Activated CD4-positive, alpha-beta T cell treated with anti-CD3 and anti-CD28 coated beads, Interleukin-2, Interleukin-6, amounts not matched to agents 100 ng/mL and 50 ng/mL, durations not matched to agents 16 hours and 8 hours (primary cell): ENCODE measurements at regions not wholly inside any gene's neighbourhood (a gene's known extent, or its start where the extent isn't known, plus 50 kb on each side); places are given as distances from the start of the nearest gene placed in this dataset.
A peak's percentile ranks its signal among the peaks of the same experiment; 100 is the strongest.
"Not testable (repeated sequence)": the region's sequence is repeated elsewhere in the genome, so short reads cannot be mapped to it uniquely, and the experiment has no call there.

Experiments used
- DNase-seq: peaks from one replicate; pipeline ENCODE4 v3.0.0-alpha.2; 2020

- DNase-seq = no peak
Observed at GRCh38 chr5:63553073-63553472, 409.2 kb downstream of the HTR1A start.

- DNase-seq = no peak
Observed at GRCh38 chr5:63535840-63536602, 426.2 kb downstream of the HTR1A start.

DNA sequence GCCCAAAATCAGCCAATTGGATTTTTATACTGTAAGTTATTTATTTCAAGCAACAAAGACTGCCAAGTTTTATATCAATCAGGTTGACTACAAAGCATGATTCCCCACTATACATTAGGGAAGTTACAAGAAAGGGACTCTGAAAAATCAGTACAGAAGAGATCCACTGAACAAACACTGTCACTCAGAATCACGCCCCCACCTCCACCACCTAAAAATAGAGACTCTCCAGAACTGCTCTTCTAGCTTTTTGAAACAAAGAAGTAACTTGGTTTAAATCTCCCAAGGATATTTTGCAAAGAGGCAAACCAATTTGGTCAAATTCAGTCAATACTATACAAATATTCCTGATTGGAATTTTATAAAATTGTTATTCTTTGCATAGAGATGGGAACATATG is 438.0 kb downstream of the HTR1A start:
- no peak for DNase-seq

GRCh38 chr5:63516006-63516405 is 446.2 kb downstream of the HTR1A start:
- no peak for DNase-seq

- DNase-seq = no peak
Observed at GRCh38 chr5:63500242-63500641, 462.0 kb downstream of the HTR1A start.

GRCh38 chr5:63495225-63495624 is 467.0 kb downstream of the HTR1A start:
- no peak for DNase-seq

DNA sequence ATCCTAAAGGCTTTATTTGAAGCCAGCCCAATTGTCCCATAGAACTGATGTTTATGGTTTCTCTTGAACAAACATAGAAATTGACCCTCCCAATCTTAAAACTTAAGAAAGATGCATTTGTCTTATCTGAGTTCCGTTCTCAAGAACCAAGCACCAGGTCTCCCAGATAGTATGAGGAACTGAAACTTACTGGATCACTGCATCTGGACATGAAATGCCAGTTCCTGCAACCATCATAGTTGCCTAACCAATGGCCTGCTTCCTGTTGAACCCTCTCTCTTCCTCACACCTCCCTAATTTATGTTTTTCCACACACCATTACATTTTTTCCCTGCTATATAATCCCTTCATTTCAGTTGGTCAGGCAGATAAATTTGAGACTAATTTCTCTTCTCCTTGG is 478.9 kb downstream of the HTR1A start:
- no peak for DNase-seq

GRCh38 chr5:63473335-63473967 is 488.8 kb downstream of the HTR1A start:
- no peak for DNase-seq

DNA sequence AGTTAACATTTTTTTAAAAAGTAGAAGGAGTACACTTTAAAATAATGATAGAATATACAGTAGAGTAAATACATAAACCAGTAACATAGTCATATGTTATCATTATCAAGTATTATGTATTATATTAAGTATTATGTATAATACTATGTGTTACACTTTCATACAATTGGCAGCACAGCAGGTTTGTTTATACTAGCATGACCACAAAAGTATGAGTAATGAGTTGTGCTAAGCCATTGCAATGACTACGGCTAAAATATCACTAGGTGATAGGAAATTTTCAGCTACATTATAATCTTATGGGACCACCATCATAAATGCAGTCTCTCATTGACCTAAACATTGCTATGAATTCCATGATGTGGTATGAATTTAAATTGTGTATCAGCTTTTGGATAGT is 506.0 kb downstream of the HTR1A start:
- DNase-seq = no peak

DNA sequence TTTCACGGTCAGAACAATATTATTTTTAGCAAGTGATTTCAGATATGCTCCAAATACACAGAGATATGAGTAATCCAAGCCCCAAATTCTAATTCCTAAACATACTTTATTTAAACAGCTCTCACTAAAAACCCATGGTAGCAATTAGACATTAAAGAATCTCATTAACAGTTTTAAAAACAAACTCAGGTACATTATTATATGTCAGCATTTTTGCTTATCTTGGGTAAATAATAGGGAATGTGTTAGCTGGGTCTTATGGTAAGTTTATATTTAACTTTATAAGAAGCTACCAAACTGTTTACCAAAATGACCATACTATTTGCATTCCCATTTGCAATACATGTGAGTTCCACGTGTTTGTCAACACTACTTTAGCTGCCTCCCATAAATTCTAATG is 511.1 kb downstream of the HTR1A start:
- no peak for DNase-seq

GRCh38 chr5:63439537-63439936 is 522.7 kb downstream of the HTR1A start:
- DNase-seq = no peak

DNA sequence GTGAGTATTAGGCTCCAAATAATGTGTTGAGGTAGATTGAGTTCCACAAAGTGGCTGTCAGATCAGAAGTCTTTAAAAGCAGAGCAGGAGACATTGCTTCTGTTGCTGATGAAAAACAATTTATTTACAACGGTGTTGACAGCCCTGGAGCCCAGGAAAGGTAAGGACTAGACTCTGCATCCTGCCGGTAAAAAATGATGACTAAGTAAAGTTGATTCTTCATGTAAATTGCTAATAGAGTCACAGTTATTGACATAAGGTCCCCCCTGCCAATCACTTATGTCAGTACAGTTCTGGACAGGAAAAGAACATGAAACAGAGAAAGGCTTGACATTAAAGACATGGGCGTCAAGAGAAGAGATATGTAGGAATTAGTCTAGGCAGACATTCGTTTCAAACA is 552.5 kb downstream of the HTR1A start:
- DNase-seq = no peak

DNA sequence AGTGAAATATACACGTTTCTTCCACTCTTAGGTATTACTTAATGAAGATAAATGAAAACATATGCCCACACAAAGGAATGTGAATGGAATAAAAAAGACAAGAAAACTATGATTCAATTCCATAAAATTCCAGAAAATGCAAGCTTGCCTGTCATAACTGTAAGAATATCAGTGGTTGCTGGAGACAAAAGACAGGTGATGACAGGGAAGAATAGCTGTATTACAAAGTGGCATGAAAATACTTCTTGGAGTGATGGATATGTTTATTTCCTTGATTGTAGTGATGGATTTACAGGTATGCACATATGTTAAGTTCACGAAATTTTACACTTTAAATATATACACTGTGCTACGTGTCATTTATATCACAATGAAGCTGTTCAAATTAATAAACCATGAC is 553.3 kb downstream of the HTR1A start:
- DNase-seq = no peak

DNA sequence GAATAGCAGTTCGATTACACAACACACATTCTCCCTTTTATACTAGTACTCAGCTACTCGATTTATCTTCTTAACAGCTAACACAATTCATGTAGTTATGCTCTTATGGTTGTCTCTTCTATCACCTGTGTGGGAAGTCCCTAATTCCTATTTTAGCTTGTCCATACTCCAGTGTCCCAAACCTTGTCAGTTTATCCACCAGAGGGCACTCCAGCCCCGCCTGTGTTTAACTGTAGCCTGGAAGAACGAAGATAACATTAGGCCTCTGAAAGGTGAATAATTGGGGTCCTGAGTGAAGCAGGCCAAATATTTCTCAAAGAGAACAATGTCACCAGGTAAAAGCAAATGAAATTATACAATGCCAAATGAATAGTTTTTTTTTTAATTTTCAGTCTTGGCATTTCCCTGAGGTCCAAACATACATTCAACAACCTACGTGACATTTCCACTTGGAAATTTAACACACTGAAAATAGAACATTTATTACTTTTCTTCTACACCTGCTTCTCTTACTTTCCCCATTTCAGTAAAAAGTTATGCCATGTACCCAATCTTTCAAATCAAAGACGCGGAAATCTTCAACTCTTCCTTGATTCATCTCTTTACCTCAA is 560.7 kb downstream of the HTR1A start:
- peak; percentile 60 for DNase-seq

- DNase-seq = no peak
Observed at GRCh38 chr5:63400079-63400478, 562.2 kb downstream of the HTR1A start.

DNA sequence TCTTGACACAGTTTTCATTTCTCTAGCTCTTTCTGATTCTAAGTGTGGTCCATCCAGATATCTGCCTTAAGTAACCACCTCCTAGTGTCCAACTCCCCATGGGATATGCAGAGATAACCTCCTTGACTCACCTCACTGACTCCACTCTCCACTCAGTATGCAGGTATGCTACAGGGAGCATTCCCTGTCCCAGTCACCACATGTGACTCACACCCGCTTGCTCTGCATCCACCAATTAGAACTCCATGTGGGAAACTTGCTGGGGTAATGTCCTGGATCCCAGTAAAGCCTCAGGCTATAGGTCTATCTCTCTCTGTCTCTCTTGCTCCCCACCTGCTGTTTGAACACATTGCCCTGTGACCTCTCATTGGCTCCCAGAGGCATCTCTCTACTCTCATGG is 563.9 kb downstream of the HTR1A start:
- DNase-seq = no peak

DNA sequence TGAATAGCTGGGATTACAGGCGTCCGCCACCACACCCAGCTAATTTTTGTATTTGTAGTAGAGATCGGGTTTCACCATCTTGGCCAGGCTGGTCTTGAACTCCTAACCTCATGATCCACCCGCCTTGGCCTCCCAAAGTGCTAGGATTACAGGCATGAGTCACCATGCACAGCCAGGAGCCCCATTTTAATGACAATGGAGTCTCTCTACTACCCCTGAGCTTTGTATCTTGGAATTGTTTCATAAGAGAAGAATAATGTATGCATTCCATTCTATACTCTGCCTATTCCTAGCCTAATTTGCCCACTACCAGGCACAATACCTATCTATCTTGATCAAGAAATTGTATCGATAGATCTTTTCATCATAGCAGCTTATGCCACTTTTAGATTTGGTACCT is 574.1 kb downstream of the HTR1A start:
- not testable (repeated sequence) for DNase-seq

DNA sequence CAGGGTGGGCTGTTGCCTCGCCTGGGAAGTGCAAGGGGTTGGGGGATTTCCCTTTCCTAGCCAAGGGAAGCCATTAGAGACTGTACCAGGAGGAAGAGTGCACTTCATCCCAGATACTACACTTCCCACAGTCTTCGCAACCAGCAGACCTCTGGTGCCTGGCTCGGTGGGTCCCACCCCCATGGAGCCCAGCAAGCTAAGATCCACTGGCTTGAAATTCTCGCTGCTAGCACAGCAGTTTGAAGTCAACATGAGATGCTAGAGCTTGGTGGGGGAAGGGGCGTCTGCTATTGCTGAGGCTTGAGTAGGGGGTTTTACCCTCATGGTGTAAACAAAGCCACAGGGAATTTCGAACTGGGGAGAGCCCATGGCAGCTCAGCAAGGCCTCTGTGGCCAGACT is 586.4 kb downstream of the HTR1A start:
- DNase-seq = no peak

DNA sequence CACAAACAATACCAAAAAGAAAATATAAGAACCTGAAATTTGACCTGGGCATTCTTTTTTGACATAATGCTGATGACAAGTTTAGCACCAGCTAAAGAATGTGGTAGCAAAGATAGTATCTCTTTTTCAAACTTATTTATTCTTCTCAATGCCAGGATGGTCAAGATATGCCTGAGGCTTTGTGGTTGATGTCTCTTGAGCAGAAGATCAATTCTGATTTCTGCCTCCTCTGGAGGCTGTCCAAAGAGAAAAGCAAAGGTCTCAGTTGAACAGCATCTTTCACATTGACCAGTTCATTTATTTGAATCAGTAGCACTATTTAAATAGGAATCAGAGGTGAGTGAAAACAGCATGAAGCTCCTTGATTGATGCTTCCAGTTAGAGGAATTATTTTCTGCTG is 588.2 kb downstream of the HTR1A start:
- no peak for DNase-seq

DNA sequence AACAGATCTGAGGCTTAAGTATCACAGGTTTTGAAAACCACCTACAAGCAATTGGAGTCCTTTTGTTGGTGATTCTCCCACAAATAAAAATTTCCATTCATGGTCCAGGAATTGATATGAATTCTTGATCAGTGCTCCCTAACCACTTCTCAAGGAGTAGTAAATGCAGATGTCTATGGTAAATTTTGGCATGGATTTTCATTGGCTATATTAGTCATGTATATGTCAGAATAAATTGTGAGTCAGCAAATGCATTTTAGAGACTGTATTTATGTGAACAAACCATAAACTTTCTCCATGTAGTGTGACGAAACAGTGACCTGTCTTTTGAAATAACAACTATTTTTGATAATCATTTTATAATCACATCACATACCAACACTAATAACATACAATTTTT is 611.1 kb downstream of the HTR1A start:
- DNase-seq = no peak

- DNase-seq = no peak
Observed at GRCh38 chr5:63346451-63346850, 615.8 kb downstream of the HTR1A start.

DNA sequence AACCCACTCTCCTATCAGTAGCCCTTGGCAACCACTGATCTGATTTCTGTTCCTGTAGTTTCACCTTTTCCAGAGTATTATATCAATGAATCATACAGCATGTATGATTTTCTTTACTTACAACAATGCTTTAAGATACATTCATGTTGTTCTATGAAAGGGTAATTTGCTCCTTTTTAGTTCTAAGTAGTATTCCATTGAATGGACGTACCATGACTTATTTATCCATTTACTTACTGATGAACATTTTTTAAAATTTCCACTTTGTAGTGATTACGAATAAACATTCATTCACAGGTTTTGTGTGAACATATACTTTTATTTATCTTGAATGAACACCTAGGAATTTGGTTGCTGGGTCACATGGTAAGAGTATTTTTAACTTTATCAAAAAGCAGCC is 620.8 kb downstream of the HTR1A start:
- DNase-seq = no peak

DNA sequence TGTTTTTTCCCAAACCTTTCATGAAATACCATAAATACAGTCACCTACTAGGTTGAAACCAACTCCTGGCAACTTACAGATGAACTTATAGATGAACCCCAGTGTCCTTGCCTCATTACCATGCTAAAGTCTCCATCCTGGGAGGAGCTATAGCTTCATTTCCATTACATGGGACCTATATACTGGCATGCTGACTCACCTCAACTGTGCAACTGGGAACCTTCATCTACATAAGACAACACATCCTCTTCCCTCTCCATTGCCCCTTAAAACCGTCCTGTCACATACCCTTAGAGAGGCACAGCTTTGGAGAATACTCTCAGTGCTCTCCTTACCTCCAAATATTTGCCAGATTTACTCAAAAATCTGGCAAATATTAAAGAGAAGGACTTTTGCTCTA is 638.3 kb downstream of the HTR1A start:
- DNase-seq = no peak

GRCh38 chr5:63314551-63314950 is 647.7 kb downstream of the HTR1A start:
- no peak for DNase-seq

GRCh38 chr5:63310644-63311043 is 651.6 kb downstream of the HTR1A start:
- no peak for DNase-seq
